Esophagus squamous epithelium (tissue), 5 donors: ENCODE measurements at regions not wholly inside any gene's neighbourhood (a gene's known extent, or its start where the extent isn't known, plus 50 kb on each side); places are given as distances from the start of the nearest gene placed in this dataset.
A peak's percentile ranks its signal among the peaks of the same experiment; 100 is the strongest.

Source experiments
- DNase-seq: peaks from one replicate; lab custom pipeline; 2025; lab: John Stamatoyannopoulos, UW
- H3K27ac ChIP-seq, 4 donors: fragments of 200-600 bp; sonication (generic); one replicate each; pipeline ENCODE4 v1.5.1; 2016 to 2019; ENCODE audit warnings: mild to moderate bottlenecking in 1 of 4
- H3K27me3 ChIP-seq, 4 donors: fragments of 200-600 bp; sonication (generic); 1 replicate in 3 of 4; 2 replicates in 1 of 4; pipeline versions ENCODE4 v1.5.1 to v1.6.0; 2017 to 2021; ENCODE audit warnings: antibody characterized with exemption in 1 of 4
- H3K36me3 ChIP-seq, 3 donors: fragments of 200-600 bp; sonication (generic); one replicate each; pipeline ENCODE4 v1.5.1; 2016 to 2019
- H3K4me1 ChIP-seq, 3 donors: fragments of 200-600 bp; sonication (generic); one replicate each; pipeline ENCODE4 v1.5.1; 2017 to 2019
- H3K4me3 ChIP-seq, 4 donors: fragments of 200-600 bp; sonication (generic); 1 replicate in 3 of 4; 2 replicates in 1 of 4; pipeline ENCODE4 v1.5.1; 2016 to 2019; ENCODE audit warnings: mild to moderate bottlenecking in 2 of 4, moderate library complexity in 1 of 4
- H3K9me3 ChIP-seq, 3 donors: fragments of 200-600 bp; sonication (generic); one replicate each; pipeline ENCODE4 v1.5.1; 2016 to 2019
- POLR2A ChIP-seq, 4 donors: fragments of 450-650 bp; IDR thresholded peaks; one replicate each; pipeline ENCODE4 v1.6.1; 2017; ENCODE audit warnings: antibody characterized with exemption in 4 of 4, mild to moderate bottlenecking in 4 of 4, moderate library complexity in 3 of 4
- WGBS, 2 donors: methylation state at CpG; one replicate each; pipeline ENCODE4 v1.1.5; 2018; 5-methylcytosine and 5-hydroxymethylcytosine counted together
- intact Hi-C: fragments of 100-400 bp; cut with DNase I; formaldehyde crosslinking; loops from one replicate; pipeline ENCODE4 v1.15.0; 2022
- TF ChIP-seq, protein P1 (sequence below), 6 experiments: fragments of 450-650 bp in 4 of 6; fragments of 200-600 bp in 2 of 6; sonication (generic) in 2 of 6; IDR thresholded peaks; one replicate each; pipeline ENCODE4 v1.5.1; 2016 to 2019; ENCODE audit warnings: antibody characterized with exemption in 6 of 6, mild to moderate bottlenecking in 4 of 6, moderate library complexity in 4 of 6
- donor health status: DM: yes; HTN: yes; CAD: no.

GRCh38 chr6:137794516-137795201 lies 72.4 kb upstream of the TNFAIP3 start:
- H3K36me3 ChIP-seq: no peaks in the 10 kb centered on the region
- 82 to 93% methylated on average over 4 of the region's 4 CpGs for WGBS, 2 donors
- intact Hi-C loops: no loop called here
- no peaks in the 10 kb centered on the region for H3K9me3 ChIP-seq
- no peak for DNase-seq
- H3K27me3 ChIP-seq: no peaks in the 10 kb centered on the region
- TF ChIP-seq POLR2A (IDR thresholded peaks at IDR 0.05): no peak
- TF ChIP-seq, protein P1, sequence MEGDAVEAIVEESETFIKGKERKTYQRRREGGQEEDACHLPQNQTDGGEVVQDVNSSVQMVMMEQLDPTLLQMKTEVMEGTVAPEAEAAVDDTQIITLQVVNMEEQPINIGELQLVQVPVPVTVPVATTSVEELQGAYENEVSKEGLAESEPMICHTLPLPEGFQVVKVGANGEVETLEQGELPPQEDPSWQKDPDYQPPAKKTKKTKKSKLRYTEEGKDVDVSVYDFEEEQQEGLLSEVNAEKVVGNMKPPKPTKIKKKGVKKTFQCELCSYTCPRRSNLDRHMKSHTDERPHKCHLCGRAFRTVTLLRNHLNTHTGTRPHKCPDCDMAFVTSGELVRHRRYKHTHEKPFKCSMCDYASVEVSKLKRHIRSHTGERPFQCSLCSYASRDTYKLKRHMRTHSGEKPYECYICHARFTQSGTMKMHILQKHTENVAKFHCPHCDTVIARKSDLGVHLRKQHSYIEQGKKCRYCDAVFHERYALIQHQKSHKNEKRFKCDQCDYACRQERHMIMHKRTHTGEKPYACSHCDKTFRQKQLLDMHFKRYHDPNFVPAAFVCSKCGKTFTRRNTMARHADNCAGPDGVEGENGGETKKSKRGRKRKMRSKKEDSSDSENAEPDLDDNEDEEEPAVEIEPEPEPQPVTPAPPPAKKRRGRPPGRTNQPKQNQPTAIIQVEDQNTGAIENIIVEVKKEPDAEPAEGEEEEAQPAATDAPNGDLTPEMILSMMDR (IDR thresholded peaks at IDR 0.05): no peak
- peaks cover 0 to 19% (median 9%) of the 10 kb centered on the region in 3 donors for H3K4me1 ChIP-seq
- peak overlapping the region in 2 of 4 donors; percentile 34 to 39 for H3K27ac ChIP-seq
- no peak overlapping the region for H3K4me3 ChIP-seq

GRCh38 chr6:137795501-137795900 lies 71.6 kb upstream of the TNFAIP3 start:
- no peaks in the 10 kb centered on the region for H3K36me3 ChIP-seq
- intact Hi-C loops: no loop called here
- H3K4me3 ChIP-seq: no peak overlapping the region
- DNase-seq: no peak
- TF ChIP-seq, protein P1 (IDR thresholded peaks at IDR 0.05): no peak
- TF ChIP-seq POLR2A (IDR thresholded peaks at IDR 0.05): no peak
- H3K27me3 ChIP-seq: no peaks in the 10 kb centered on the region
- no peaks in the 10 kb centered on the region for H3K9me3 ChIP-seq
- H3K4me1 ChIP-seq: peaks cover 5 to 26% (median 9%) of the 10 kb centered on the region in 3 donors
- 85 to 87% methylated on average over 3 of the region's 3 CpGs for WGBS, 2 donors
- H3K27ac ChIP-seq: no peak overlapping the region

DNA sequence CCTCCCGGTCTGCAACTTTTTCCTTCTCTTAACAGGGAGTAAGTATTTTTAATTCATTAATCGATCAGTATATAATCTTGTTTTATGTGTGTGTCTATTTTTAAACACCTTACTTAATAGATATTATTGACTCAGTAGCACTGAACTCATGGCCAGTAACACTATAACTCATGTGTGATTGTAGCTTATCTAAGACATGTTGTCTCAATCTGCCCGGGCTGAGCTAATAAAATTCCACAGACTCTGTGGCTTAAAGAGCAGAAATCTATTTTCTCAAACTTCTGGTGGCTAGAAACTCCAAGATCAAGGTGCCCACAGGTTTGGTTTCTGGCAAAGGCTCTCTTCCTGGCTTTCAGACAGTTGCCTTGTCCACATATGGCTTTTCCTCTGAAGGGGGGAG lies 68.8 kb upstream of the TNFAIP3 start:
- DNase-seq: no peak
- intact Hi-C loops: no loop called here
- H3K4me1 ChIP-seq: peaks cover 0 to 18% (median 5%) of the 10 kb centered on the region in 3 donors
- H3K9me3 ChIP-seq: no peaks in the 10 kb centered on the region
- TF ChIP-seq POLR2A (IDR thresholded peaks at IDR 0.05): no peak
- TF ChIP-seq, protein P1 (IDR thresholded peaks at IDR 0.05): no peak
- H3K27ac ChIP-seq: no peak overlapping the region
- no peaks in the 10 kb centered on the region for H3K36me3 ChIP-seq
- 90 to 91% methylated on average over 3 of the region's 3 CpGs for WGBS, 2 donors
- no peaks in the 10 kb centered on the region for H3K27me3 ChIP-seq
- H3K4me3 ChIP-seq: no peak overlapping the region

DNA sequence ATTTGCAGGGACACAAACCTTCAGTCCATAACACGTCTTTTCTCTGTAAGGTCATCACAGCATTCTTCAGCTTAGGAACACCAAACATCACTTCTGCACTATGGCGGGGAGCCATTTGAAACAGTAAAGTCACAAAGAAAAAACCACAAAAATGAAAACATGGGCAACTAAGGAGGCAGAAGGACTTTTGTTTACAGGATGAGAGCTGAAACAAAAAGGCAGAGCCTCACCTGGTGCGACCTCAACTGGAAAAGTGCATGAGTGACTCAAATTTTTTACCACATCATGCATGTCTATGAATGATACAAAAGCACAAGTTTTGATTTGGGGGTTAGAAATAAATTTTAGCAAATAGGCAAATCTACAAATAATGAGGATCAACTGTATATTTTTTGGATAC lies 68.2 kb upstream of the TNFAIP3 start:
- Histone ChIP-seq H3K36me3 (no peaks in the 10 kb centered on the region), H3K27me3 (no peaks in the 10 kb centered on the region), H3K4me1 (peaks cover 2 to 21% (median 5%) of the 10 kb centered on the region in 3 donors), H3K4me3 (no peak overlapping the region), H3K27ac (no peak overlapping the region), H3K9me3 (no peaks in the 10 kb centered on the region)
- intact Hi-C loops: no loop called here
- no peak for DNase-seq
- 83 to 87% methylated on average over 3 of the region's 3 CpGs for WGBS, 2 donors
- no peak for TF ChIP-seq POLR2A (IDR thresholded peaks at IDR 0.05)
- TF ChIP-seq, protein P1 (IDR thresholded peaks at IDR 0.05): no peak

DNA sequence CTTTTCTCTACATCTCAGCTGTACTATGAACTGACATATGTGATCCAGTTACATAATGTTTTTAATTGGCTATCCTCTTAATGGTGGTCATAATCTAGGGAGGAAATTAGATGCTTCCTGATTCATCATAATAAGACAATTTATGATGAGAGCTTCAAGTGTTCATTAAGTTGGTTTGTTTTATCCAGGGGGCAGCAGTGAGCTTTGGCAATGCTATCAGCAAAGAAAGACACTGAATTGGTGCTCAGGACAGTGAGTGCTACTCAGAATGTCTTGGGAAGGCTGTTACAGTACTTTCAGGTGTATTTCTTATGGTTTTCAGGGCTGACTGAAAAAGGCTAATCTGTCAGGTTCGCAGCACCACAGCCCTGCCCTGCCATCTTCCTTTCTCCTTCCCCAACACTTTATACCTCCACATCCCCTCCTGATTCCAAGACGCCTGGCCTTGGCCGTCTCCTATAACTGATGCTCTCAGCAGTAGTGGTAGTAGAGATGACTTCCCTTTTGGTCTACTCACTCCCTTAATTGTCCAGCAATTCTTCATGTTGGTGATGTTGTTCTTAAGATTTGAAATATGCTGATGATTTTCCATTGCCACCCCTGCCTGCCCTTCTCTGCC lies 67.0 kb upstream of the TNFAIP3 start:
- no peak for TF ChIP-seq POLR2A (IDR thresholded peaks at IDR 0.05)
- TF ChIP-seq, protein P1 (IDR thresholded peaks at IDR 0.05): peak; percentile 29 to 79 (median 66)
- Histone ChIP-seq H3K9me3 (no peaks in the 10 kb centered on the region), H3K4me1 (peaks cover 5 to 33% (median 14%) of the 10 kb centered on the region in 3 donors), H3K4me3 (no peak overlapping the region), H3K27ac (no peak overlapping the region), H3K27me3 (no peaks in the 10 kb centered on the region), H3K36me3 (no peaks in the 10 kb centered on the region)
- 70 to 86% methylated on average over 3 of the region's 3 CpGs for WGBS, 2 donors
- no peak for DNase-seq
- intact Hi-C loops: no loop called here
